Activated naive CD4-positive, alpha-beta T cell treated with anti-CD3 and anti-CD28 coated beads, Interleukin-2, amount 10 ng/mL, durations not matched to agents 7 days and 5 days (primary cell): ENCODE measurements at regions not wholly inside any gene's neighbourhood (a gene's known extent, or its start where the extent isn't known, plus 50 kb on each side); places are given as distances from the start of the nearest gene placed in this dataset.
A peak's percentile ranks its signal among the peaks of the same experiment; 100 is the strongest.

Experiments used
- CTCF ChIA-PET: fragments of 350-600 bp; sonication (Branson Sonifier 250); formaldehyde crosslinking; loops from one replicate; lab custom pipeline; 2021; ENCODE audit warnings: antibody characterized with exemption; lab: Charles Lee
- DNase-seq: peaks from one replicate; pipeline ENCODE4 v3.0.0-alpha.2; 2020
- H3K27ac Mint-ChIP-seq: one replicate; pipeline ENCODE4 v1.8.0; 2021; ENCODE audit warnings: mild to moderate bottlenecking, moderate library complexity, mixed read lengths
- H3K27me3 Mint-ChIP-seq: one replicate; pipeline ENCODE4 v1.8.0; 2021; ENCODE audit warnings: mild to moderate bottlenecking, mixed read lengths
- H3K36me3 Mint-ChIP-seq: one replicate; pipeline ENCODE4 v1.8.0; 2021; ENCODE audit warnings: mixed read lengths
- H3K4me1 Mint-ChIP-seq: one replicate; pipeline ENCODE4 v1.8.0; 2021; ENCODE audit warnings: mixed read lengths
- H3K4me3 Mint-ChIP-seq: one replicate; pipeline ENCODE4 v1.8.0; 2021; ENCODE audit warnings: mild to moderate bottlenecking, moderate library complexity, mixed read lengths
- H3K9me3 Mint-ChIP-seq: one replicate; pipeline ENCODE4 v1.8.0; 2021; ENCODE audit warnings: mixed read lengths

DNA sequence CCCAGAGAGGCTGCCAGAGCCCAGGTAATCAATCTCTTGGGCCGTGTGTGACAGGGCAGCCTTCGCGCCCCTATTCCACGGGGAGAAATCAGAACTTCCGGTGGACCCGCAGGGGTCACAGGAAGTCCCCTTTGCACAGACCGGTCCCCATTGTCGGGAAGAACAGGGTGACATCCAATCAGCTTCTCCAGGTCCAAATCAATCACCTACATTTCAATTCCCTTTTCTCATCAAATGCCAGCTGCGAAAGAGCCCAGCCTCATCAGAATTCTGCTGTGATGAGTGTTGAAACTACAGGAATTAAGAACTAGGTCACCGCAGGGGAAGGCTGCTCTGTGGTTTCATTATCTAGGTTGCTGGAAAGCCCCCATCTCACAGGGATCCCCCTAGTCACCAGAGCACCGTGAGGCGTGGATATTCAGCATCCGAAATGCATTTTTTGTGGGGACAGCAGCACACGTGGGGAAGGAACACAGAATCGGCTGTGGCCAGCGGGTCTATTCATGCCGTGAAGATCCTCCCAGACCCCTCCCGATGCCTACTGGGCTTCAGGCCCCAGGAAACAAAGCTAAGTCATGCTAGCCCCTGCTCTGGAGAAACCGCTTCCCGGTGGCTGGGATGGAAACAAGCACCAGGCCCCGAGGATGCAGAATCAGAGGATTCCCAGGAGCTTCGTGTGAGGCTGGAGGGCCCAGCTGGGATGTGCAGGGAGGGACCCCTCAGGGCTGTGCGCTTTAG, 193.7 kb upstream of the ID2 start:
- Mint-ChIP-seq H3K9me3 (no peaks in the 10 kb centered on the region), H3K27me3 (peaks cover 37% of the 10 kb centered on the region), H3K27ac (no peak overlapping the region), H3K4me3 (no peak overlapping the region), H3K4me1 (peaks cover 48% of the 10 kb centered on the region), H3K36me3 (no peaks in the 10 kb centered on the region)
- CTCF ChIA-PET: interaction anchor here (2.2 kb wide), 1 partner anchor 56 kb away, joined by 9 read pairs; no protein-coding TSS in a partner anchor
- peak; percentile 44 for DNase-seq

GRCh38 chr2:8489221-8489620, 192.6 kb upstream of the ID2 start:
- H3K4me1 Mint-ChIP-seq: peaks cover 44% of the 10 kb centered on the region
- H3K36me3 Mint-ChIP-seq: no peaks in the 10 kb centered on the region
- no peak for DNase-seq
- H3K27me3 Mint-ChIP-seq: peaks cover 45% of the 10 kb centered on the region
- H3K27ac Mint-ChIP-seq: no peak overlapping the region
- H3K4me3 Mint-ChIP-seq: no peak overlapping the region
- H3K9me3 Mint-ChIP-seq: no peaks in the 10 kb centered on the region
- CTCF ChIA-PET: interaction anchor here (2.2 kb wide), 1 partner anchor 55 kb away, joined by 9 read pairs; no protein-coding TSS in a partner anchor

- CTCF ChIA-PET: interaction anchor here (2.2 kb wide), 1 partner anchor 55 kb away, joined by 9 read pairs; no protein-coding TSS in a partner anchor
- Mint-ChIP-seq H3K9me3 (no peaks in the 10 kb centered on the region), H3K27me3 (peaks cover 49% of the 10 kb centered on the region), H3K4me1 (peaks cover 42% of the 10 kb centered on the region), H3K4me3 (no peak overlapping the region), H3K36me3 (no peaks in the 10 kb centered on the region), H3K27ac (no peak overlapping the region)
- no peak for DNase-seq
These were observed 192.1 kb upstream of the ID2 start for GRCh38 chr2:8489751-8490150.

- Mint-ChIP-seq H3K27me3 (peaks cover 51% of the 10 kb centered on the region), H3K36me3 (no peaks in the 10 kb centered on the region), H3K4me3 (no peak overlapping the region), H3K27ac (no peak overlapping the region), H3K4me1 (peaks cover 41% of the 10 kb centered on the region), H3K9me3 (no peaks in the 10 kb centered on the region)
- CTCF ChIA-PET: interaction anchor here (2.2 kb wide), 1 partner anchor 54 kb away, joined by 9 read pairs; no protein-coding TSS in a partner anchor
- no peak for DNase-seq
These were observed 191.6 kb upstream of the ID2 start for GRCh38 chr2:8490166-8490721.

GRCh38 chr2:8491296-8492027, 190.4 kb upstream of the ID2 start:
- no peak for DNase-seq
- H3K27me3 Mint-ChIP-seq: peaks cover 59% of the 10 kb centered on the region
- H3K27ac Mint-ChIP-seq: no peak overlapping the region
- H3K9me3 Mint-ChIP-seq: no peaks in the 10 kb centered on the region
- H3K36me3 Mint-ChIP-seq: no peaks in the 10 kb centered on the region
- CTCF ChIA-PET: no interaction called here
- H3K4me1 Mint-ChIP-seq: peaks cover 30% of the 10 kb centered on the region
- no peak overlapping the region for H3K4me3 Mint-ChIP-seq

GRCh38 chr2:8494151-8494550, 187.7 kb upstream of the ID2 start:
- Mint-ChIP-seq H3K4me3 (no peak overlapping the region), H3K4me1 (peaks cover 19% of the 10 kb centered on the region), H3K36me3 (no peaks in the 10 kb centered on the region), H3K27ac (no peak overlapping the region), H3K9me3 (no peaks in the 10 kb centered on the region), H3K27me3 (peaks cover 42% of the 10 kb centered on the region)
- CTCF ChIA-PET: interaction anchor here (1.4 kb wide), 1 partner anchor 17 kb away, joined by 4 read pairs; no protein-coding TSS in a partner anchor
- no peak for DNase-seq

DNA sequence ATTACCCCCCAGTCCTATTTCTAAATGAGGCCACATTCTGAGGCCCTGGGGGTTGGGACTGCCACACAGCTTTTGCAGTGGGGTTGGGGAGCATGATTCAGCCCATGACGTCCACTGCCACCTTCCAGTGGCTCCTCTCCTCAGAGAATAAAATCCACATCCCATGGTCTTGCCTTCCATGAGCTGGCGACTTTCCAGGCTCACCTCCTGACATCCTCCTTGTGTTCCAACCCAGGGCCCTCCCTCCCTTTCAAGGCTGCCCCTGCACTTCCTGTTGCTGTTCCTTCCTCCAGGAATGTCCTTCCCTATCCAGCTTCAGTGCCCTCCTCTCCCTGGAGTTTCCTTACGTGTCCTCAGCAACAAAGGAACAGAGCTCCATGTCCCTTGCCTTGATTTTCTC, 187.3 kb upstream of the ID2 start:
- Mint-ChIP-seq H3K9me3 (no peaks in the 10 kb centered on the region), H3K27me3 (peaks cover 40% of the 10 kb centered on the region), H3K36me3 (no peaks in the 10 kb centered on the region), H3K27ac (no peak overlapping the region), H3K4me3 (no peak overlapping the region), H3K4me1 (peaks cover 19% of the 10 kb centered on the region)
- DNase-seq: no peak
- CTCF ChIA-PET: interaction anchor here (1.4 kb wide), 1 partner anchor 16 kb away, joined by 4 read pairs; no protein-coding TSS in a partner anchor

DNA sequence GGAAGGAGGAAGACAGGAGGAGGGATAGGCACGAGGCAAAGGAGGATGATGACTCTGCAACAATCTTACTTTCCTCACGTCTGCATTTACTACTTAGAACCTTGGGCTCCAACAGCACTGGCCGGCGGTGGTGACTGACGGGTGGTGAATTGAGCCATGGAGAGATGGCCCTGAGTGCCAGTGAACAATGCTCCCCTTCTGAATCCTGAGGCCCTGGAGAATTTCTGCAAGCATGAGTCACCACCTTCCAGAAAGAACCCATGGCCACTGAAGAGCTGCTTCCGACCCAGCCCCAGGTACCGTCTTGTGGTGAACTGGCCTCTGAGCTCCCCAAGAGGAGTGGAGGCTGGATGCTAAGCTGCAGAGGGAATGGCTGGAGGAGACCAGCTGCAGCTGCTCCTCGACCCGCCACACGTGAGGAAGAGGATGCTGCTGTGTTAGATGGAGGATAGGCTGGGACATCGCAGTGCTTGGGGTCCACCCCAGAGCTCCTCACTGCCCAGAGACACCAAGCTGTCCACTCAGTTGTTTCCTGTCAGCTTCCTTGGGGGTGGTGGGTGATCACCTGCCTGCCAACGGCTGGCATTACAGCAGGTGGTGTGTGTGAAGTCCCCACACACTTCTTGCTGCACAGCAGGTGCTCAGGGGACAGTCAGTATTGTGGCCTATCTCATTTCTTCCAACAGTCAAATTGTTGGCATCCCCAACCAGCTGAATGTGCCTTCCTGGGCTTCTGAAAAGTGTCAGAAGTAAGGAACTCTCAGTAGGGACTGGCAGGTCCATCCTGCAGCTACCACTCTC, 186.5 kb upstream of the ID2 start:
- DNase-seq: no peak
- Mint-ChIP-seq H3K4me1 (peaks cover 17% of the 10 kb centered on the region), H3K27ac (no peak overlapping the region), H3K4me3 (no peak overlapping the region), H3K36me3 (no peaks in the 10 kb centered on the region), H3K9me3 (no peaks in the 10 kb centered on the region), H3K27me3 (peaks cover 44% of the 10 kb centered on the region)
- CTCF ChIA-PET: interaction anchor here (1.4 kb wide), 1 partner anchor 16 kb away, joined by 4 read pairs; no protein-coding TSS in a partner anchor

GRCh38 chr2:8496079-8496478, 185.8 kb upstream of the ID2 start:
- H3K36me3 Mint-ChIP-seq: no peaks in the 10 kb centered on the region
- peaks cover 15% of the 10 kb centered on the region for H3K4me1 Mint-ChIP-seq
- DNase-seq: no peak
- H3K27ac Mint-ChIP-seq: no peak overlapping the region
- CTCF ChIA-PET: no interaction called here
- no peak overlapping the region for H3K4me3 Mint-ChIP-seq
- H3K27me3 Mint-ChIP-seq: peaks cover 51% of the 10 kb centered on the region
- no peaks in the 10 kb centered on the region for H3K9me3 Mint-ChIP-seq

GRCh38 chr2:8496617-8497016, 185.2 kb upstream of the ID2 start:
- peaks cover 10% of the 10 kb centered on the region for H3K4me1 Mint-ChIP-seq
- H3K4me3 Mint-ChIP-seq: no peak overlapping the region
- H3K9me3 Mint-ChIP-seq: no peaks in the 10 kb centered on the region
- DNase-seq: no peak
- no peaks in the 10 kb centered on the region for H3K36me3 Mint-ChIP-seq
- H3K27me3 Mint-ChIP-seq: peaks cover 51% of the 10 kb centered on the region
- no peak overlapping the region for H3K27ac Mint-ChIP-seq
- CTCF ChIA-PET: no interaction called here

- no peak overlapping the region for H3K4me3 Mint-ChIP-seq
- DNase-seq: no peak
- CTCF ChIA-PET: no interaction called here
- no peak overlapping the region for H3K27ac Mint-ChIP-seq
- H3K4me1 Mint-ChIP-seq: peaks cover 9% of the 10 kb centered on the region
- H3K36me3 Mint-ChIP-seq: no peaks in the 10 kb centered on the region
- peaks cover 53% of the 10 kb centered on the region for H3K27me3 Mint-ChIP-seq
- no peaks in the 10 kb centered on the region for H3K9me3 Mint-ChIP-seq
These were observed 182.9 kb upstream of the ID2 start for GRCh38 chr2:8498994-8499393.

- CTCF ChIA-PET: no interaction called here
- H3K27me3 Mint-ChIP-seq: peaks cover 40% of the 10 kb centered on the region
- peaks cover 12% of the 10 kb centered on the region for H3K4me1 Mint-ChIP-seq
- H3K4me3 Mint-ChIP-seq: no peak overlapping the region
- no peaks in the 10 kb centered on the region for H3K36me3 Mint-ChIP-seq
- H3K9me3 Mint-ChIP-seq: no peaks in the 10 kb centered on the region
- DNase-seq: no peak
- H3K27ac Mint-ChIP-seq: no peak overlapping the region
These were observed 181.5 kb upstream of the ID2 start for GRCh38 chr2:8500124-8501054.
